GM10248 (cell line): ENCODE measurements at regions not wholly inside any gene's neighbourhood (a gene's known extent, or its start where the extent isn't known, plus 50 kb on each side); places are given as distances from the start of the nearest gene placed in this dataset.

Source experiments
- CTCF ChIA-PET: fragments of 300-600 bp; sonication (Branson Sonifier 250); formaldehyde crosslinking; extraction: SDS; loops from one replicate; lab custom pipeline; 2021; ENCODE audit warnings: antibody characterized with exemption; lab: Yijun Ruan, JAX
- POLR2A ChIA-PET: fragments of 350-650 bp; sonication (Branson Sonifier 250); formaldehyde crosslinking; extraction: SDS; loops from one replicate; lab custom pipeline; 2020; ENCODE audit warnings: antibody characterized with exemption; lab: Yijun Ruan, JAX
- DNase-seq: peaks from one replicate; pipeline ENCODE4 v3.0.0; 2012; ENCODE audit errors: extremely low spot score
- TF ChIP-seq, protein P1 (sequence below): IDR thresholded peaks from 2 replicates; pipeline ENCODE4 v1.5.1; 2012; ENCODE audit warnings: mild to moderate bottlenecking, low read depth; ENCODE audit errors: extremely low read depth, missing control alignments, control extremely low read depth

DNA sequence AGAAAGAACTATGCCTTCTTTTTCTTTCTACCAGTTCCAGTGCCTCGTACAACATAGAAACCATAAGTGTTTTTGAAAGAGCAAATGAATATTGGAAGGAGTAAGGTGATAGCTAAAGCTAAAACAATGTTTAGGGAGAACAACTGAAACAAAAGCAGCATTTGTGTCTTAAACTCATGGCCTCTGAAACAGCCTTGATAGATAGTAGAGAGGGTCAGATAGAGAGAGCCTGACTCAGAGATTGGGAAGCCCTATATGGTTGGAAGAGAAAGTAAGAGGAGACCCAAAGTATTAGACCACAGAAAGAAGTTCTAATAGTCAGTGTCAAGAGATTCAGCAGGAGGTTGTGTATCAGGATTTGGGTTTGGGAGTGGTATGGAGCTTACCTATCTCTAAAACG lies 79.6 kb upstream of the IFNG-AS1 start:
- CTCF ChIA-PET, result interaction anchor here (1.1 to 1.4 kb wide), 2 partner anchors 13 to 346 kb away, joined by 3 read pairs; no protein-coding TSS in a partner anchor
- DNase-seq, result no peak
- TF ChIP-seq, protein P1, sequence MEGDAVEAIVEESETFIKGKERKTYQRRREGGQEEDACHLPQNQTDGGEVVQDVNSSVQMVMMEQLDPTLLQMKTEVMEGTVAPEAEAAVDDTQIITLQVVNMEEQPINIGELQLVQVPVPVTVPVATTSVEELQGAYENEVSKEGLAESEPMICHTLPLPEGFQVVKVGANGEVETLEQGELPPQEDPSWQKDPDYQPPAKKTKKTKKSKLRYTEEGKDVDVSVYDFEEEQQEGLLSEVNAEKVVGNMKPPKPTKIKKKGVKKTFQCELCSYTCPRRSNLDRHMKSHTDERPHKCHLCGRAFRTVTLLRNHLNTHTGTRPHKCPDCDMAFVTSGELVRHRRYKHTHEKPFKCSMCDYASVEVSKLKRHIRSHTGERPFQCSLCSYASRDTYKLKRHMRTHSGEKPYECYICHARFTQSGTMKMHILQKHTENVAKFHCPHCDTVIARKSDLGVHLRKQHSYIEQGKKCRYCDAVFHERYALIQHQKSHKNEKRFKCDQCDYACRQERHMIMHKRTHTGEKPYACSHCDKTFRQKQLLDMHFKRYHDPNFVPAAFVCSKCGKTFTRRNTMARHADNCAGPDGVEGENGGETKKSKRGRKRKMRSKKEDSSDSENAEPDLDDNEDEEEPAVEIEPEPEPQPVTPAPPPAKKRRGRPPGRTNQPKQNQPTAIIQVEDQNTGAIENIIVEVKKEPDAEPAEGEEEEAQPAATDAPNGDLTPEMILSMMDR, result no peak
- POLR2A ChIA-PET, result interaction anchor here (0.5 kb wide), 1 partner anchor 255 kb away, joined by 3 read pairs; no protein-coding TSS in a partner anchor

DNA sequence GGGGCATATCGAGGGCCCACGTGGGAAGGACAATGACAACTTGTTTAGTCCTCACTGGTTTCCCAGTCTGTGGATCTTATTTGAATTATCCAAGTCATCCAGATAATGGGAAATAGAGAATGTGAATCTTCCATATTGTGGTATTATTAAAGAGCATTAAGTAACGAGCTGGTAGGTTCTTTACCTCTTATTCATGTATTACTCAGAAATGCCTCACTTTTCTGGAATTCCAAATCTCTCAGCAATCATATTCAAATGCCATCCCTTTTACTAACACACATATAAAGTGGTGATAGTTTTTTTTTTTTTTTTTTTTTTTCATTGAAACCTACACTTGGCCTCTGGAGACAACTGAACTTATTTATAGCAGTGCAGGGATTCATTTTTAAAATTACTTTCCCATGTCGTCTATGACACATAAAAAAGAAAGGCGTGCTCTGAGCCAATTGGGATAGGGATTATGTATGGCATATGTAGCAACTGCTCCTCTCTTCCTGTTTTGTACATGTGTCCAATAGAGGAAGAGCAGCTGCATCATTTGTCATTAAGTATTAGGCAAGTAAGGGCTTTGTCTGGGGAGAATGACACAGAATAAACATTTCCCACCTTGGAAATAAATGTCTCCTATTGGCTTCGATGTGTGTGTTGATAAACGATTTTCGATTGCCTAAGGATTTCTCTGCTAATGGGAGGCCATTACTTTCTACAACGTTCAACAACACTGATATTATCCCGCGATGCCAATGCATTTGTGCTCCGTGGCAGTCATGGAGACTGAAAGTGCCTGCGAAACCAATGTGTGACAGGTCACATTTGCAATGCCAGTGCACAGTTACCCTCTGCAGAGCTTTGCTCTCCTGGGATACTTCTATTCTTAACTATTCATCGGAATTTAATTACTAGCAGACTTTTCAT lies 78.6 kb upstream of the IFNG-AS1 start:
- TF ChIP-seq, protein P1, result no peak
- DNase-seq, result no peak
- ChIA-PET CTCF (interaction anchor here (1.6 kb wide), 1 partner anchor 32 kb away, joined by 3 read pairs; no protein-coding TSS in a partner anchor), POLR2A (no interaction called here)

- CTCF ChIA-PET, result interaction anchor here (1.6 kb wide), 1 partner anchor 31 kb away, joined by 3 read pairs; no protein-coding TSS in a partner anchor
These were observed 78.0 kb upstream of the IFNG-AS1 start for GRCh38 chr12:67911275-67911600.

GRCh38 chr12:67911789-67912188 lies 77.5 kb upstream of the IFNG-AS1 start:
- POLR2A ChIA-PET, result no interaction called here
- CTCF ChIA-PET, result interaction anchor here (1.6 kb wide), 1 partner anchor 31 kb away, joined by 3 read pairs; no protein-coding TSS in a partner anchor
- TF ChIP-seq, protein P1, result no peak
- no peak for DNase-seq

More at GRCh38 chr12:67911275-67911600, 78.0 kb upstream of the IFNG-AS1 start:
- POLR2A ChIA-PET, result no interaction called here
- DNase-seq, result no peak
- TF ChIP-seq, protein P1, result no peak

DNA sequence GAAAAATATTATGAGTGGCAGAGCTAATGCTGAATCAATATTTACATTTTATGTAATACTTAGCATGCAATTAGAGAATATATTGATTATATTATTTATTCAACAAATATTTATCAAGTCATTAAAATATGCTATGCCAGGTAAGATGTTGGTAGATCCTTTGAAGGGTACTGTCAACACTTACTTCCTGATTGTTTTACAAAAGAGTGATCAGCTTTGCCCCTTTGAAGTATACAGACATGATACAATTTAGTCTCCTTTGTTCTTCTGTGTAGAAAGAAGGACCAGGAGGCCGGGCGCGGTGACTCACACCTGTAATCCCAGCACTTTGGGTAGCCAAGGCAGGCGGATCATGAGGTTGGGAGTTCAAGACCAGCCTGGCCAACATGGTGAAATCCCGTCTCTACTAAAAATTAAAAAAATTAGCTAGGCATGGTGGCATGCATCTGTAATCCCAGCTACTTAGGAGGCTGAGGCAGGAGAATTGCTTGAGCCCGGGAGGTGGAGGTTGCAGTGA lies 73.9 kb upstream of the IFNG-AS1 start:
- POLR2A ChIA-PET, result no interaction called here
- DNase-seq, result no peak
- CTCF ChIA-PET, result no interaction called here
- TF ChIP-seq, protein P1, result no peak

DNA sequence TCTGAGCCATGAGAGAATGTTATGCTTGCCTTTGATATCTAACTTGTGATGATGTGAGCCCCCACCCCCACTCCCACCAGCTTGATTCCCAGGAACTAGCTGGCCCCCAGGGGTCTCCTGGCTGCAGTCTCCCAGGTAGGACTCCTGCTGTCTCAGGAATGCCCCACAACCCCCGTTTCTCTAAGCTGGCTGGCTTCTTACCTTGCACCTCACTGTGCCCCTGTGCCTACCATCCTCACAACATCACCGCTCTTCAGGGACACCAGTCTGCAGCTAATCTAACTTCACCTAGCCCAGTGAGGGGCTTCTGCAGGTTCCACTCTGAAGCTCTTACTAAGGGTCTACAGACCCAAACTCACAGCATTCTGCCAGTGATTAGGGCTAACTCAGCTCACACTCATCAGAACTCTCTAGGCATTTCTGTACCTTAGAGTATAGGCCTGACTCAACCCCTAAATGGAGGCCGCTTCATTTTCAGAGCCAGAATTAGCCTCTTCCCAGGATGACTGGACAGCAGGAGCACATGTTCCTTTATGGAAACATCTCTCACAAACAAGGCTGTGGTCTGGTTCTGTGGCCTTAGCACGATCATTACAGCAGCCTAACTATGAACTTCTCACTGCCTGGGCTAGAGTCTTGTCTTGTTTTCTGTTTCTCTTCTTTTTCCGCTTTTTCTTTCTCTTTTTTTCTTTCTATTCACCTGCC lies 72.8 kb upstream of the IFNG-AS1 start:
- ChIA-PET POLR2A (no interaction called here), CTCF (no interaction called here)
- no peak for DNase-seq
- TF ChIP-seq, protein P1, result no peak
